ENCODE measurements at regions not wholly inside any gene's neighbourhood (a gene's known extent, or its start where the extent isn't known, plus 50 kb on each side); places are given as distances from the start of the nearest gene placed in this dataset.
"Not testable (repeated sequence)": the region's sequence is repeated elsewhere in the genome, so short reads cannot be mapped to it uniquely, and the experiment has no call there.

- H3K9me3 Mint-ChIP-seq (ENCODE audit: low read depth); H3K27ac Mint-ChIP-seq; DNase-seq (ENCODE audit: low spot score, unreplicated experiment); H3K36me3 Mint-ChIP-seq (ENCODE audit: insufficient read depth); H3K27me3 Mint-ChIP-seq; H3K4me1 Mint-ChIP-seq (ENCODE audit: low read depth); H3K4me3 Mint-ChIP-seq (ENCODE audit: low read depth): not testable (repeated sequence)
Observed at GRCh38 chr1:146282807-146283526, 54.1 kb upstream of the NOTCH2NLA start.

GRCh38 chr1:146281522-146281921 is 52.7 kb upstream of the NOTCH2NLA start:
- H3K27me3 Mint-ChIP-seq; DNase-seq (ENCODE audit: low spot score, unreplicated experiment); H3K4me3 Mint-ChIP-seq (ENCODE audit: low read depth); H3K9me3 Mint-ChIP-seq (ENCODE audit: low read depth); H3K27ac Mint-ChIP-seq; H3K36me3 Mint-ChIP-seq (ENCODE audit: insufficient read depth); H3K4me1 Mint-ChIP-seq (ENCODE audit: low read depth): not testable (repeated sequence)

GRCh38 chr1:146278758-146279157 is 49.9 kb upstream of the NOTCH2NLA start:
- not testable (repeated sequence) for DNase-seq (ENCODE audit: low spot score, unreplicated experiment); H3K4me3 Mint-ChIP-seq (ENCODE audit: low read depth); H3K27me3 Mint-ChIP-seq; H3K27ac Mint-ChIP-seq; H3K4me1 Mint-ChIP-seq (ENCODE audit: low read depth); H3K9me3 Mint-ChIP-seq (ENCODE audit: low read depth); H3K36me3 Mint-ChIP-seq (ENCODE audit: insufficient read depth)
